Keratinocyte (primary cell): ENCODE measurements at regions not wholly inside any gene's neighbourhood (a gene's known extent, or its start where the extent isn't known, plus 50 kb on each side); places are given as distances from the start of the nearest gene placed in this dataset.

Source experiments
- DNase-seq: peaks from one replicate; pipeline ENCODE4 v3.0.0-alpha.2; 2011; ENCODE audit warnings: low read depth, missing footprints, low spot score
- FAIRE-seq: peaks from 2 replicates; lab custom pipeline; 2011; peaks lifted over from hg19 to GRCh38; lab: Jason Lieb, UNC
- H2AFZ ChIP-seq: 2 replicates; pipeline ENCODE4 v1.6.0; 2012; ENCODE audit warnings: low read length, control low read depth, inconsistent platforms; ENCODE audit not compliant: control insufficient read depth
- H3K27ac ChIP-seq: 2 replicates; pipeline ENCODE4 v1.5.1; 2011; ENCODE audit warnings: low read length; ENCODE audit not compliant: control insufficient read depth, insufficient read depth
- H3K27me3 ChIP-seq: 3 replicates; pipeline ENCODE4 v1.6.0; 2011; ENCODE audit warnings: low read length; ENCODE audit not compliant: control insufficient read depth, insufficient read depth; ENCODE audit errors: extremely low read depth
- H3K36me3 ChIP-seq, 2 experiments: 2 replicates in 1 of 2; 3 replicates in 1 of 2; pipeline ENCODE4 v1.5.1; 2011; ENCODE audit warnings: low read length in 2 of 2, mild to moderate bottlenecking in 1 of 2; ENCODE audit not compliant: control insufficient read depth in 2 of 2, insufficient read depth in 2 of 2; ENCODE audit errors: extremely low read depth in 1 of 2
- H3K4me1 ChIP-seq: 3 replicates; pipeline ENCODE4 v1.5.1; 2011; ENCODE audit warnings: low read length; ENCODE audit not compliant: control insufficient read depth, insufficient read depth; ENCODE audit errors: extremely low read depth
- H3K4me2 ChIP-seq: 3 replicates; pipeline ENCODE4 v1.6.0; 2011; ENCODE audit warnings: low read depth, low read length; ENCODE audit not compliant: control insufficient read depth, insufficient read depth; ENCODE audit errors: extremely low read depth
- H3K4me3 ChIP-seq, 3 experiments: fragments of 200-600 bp in 1 of 3; sonication (generic) in 1 of 3; 2 replicates in 2 of 3; 3 replicates in 1 of 3; pipeline ENCODE4 v1.5.1; 2011 to 2016; ENCODE audit warnings: low read length in 3 of 3, mild to moderate bottlenecking in 3 of 3, control low read depth in 2 of 3, inconsistent platforms in 1 of 3, low read depth in 1 of 3, mixed read lengths in 1 of 3, mixed run types in 1 of 3, moderate library complexity in 1 of 3; ENCODE audit not compliant: control insufficient read depth in 2 of 3, insufficient read depth in 2 of 3; ENCODE audit errors: extremely low read depth in 1 of 3
- H3K79me2 ChIP-seq: 2 replicates; pipeline ENCODE4 v1.6.0; 2012; ENCODE audit warnings: low read length; ENCODE audit not compliant: control insufficient read depth, insufficient read depth
- H3K9ac ChIP-seq: 3 replicates; pipeline ENCODE4 v1.6.0; 2011; ENCODE audit warnings: low read length; ENCODE audit not compliant: control insufficient read depth, insufficient read depth; ENCODE audit errors: extremely low read depth
- H3K9me1 ChIP-seq: 3 replicates; pipeline ENCODE4 v1.6.0; 2011; ENCODE audit warnings: low read length; ENCODE audit not compliant: control insufficient read depth, insufficient read depth; ENCODE audit errors: extremely low read depth
- H3K9me3 ChIP-seq: 2 replicates; pipeline ENCODE4 v1.5.1; 2012; ENCODE audit warnings: low read depth, low read length; ENCODE audit not compliant: control insufficient read depth
- H4K20me1 ChIP-seq: 3 replicates; pipeline ENCODE4 v1.6.0; 2011; ENCODE audit warnings: low read length; ENCODE audit not compliant: control insufficient read depth, insufficient read depth; ENCODE audit errors: extremely low read depth
- CTCF ChIP-seq, 3 experiments: IDR thresholded peaks in 1 of 3; conservative IDR thresholded peaks in 1 of 3; optimal IDR thresholded peaks in 1 of 3; 2 replicates in 2 of 3; 3 replicates in 1 of 3; pipeline versions ENCODE3 to v1.5.1; 2011; ENCODE audit warnings: low read length in 3 of 3, mild to moderate bottlenecking in 3 of 3, moderate library complexity in 2 of 3, control low read depth in 1 of 3, inconsistent platforms in 1 of 3; ENCODE audit not compliant: insufficient read depth in 2 of 3; ENCODE audit errors: extremely low read depth in 1 of 3
- EZH2 ChIP-seq: IDR thresholded peaks from one replicate; pipeline ENCODE4 v1.6.1; 2012; ENCODE audit warnings: inconsistent platforms, mild to moderate bottlenecking, low read length, moderate library complexity
- dilution Hi-C: fragments of 300-500 bp; cut with MboI; formaldehyde crosslinking; loops from one replicate; pipeline ENCODE4 v1.7.0; 2020; ENCODE audit warnings: low sequenced_read_pairs; ENCODE audit not compliant: extremely low pct_ligation_motif_present

GRCh38 chr11:15622231-15622890 is 507.6 kb downstream of the INSC start:
- Histone ChIP-seq H3K4me1 (no peaks in the 10 kb centered on the region), H4K20me1 (no peaks in the 10 kb centered on the region), H3K4me2 (no peak overlapping the region), H3K9me1 (no peaks in the 10 kb centered on the region), H3K9ac (no peak overlapping the region), H3K9me3 (no peaks in the 10 kb centered on the region), H3K79me2 (no peaks in the 10 kb centered on the region), H3K4me3 (no peak overlapping the region), H3K36me3 (no peaks in the 10 kb centered on the region), H3K27me3 (no peaks in the 10 kb centered on the region), H2AFZ (no peak overlapping the region), H3K27ac (no peak overlapping the region)
- FAIRE-seq (no peak), DNase-seq (no peak)
- dilution Hi-C loops = no loop called here
- TF ChIP-seq EZH2 = no peak
- no peak for TF ChIP-seq CTCF (optimal IDR thresholded peaks at IDR 0.05 in 1 of 3, IDR thresholded peaks at IDR 0.05 in 1 of 3, conservative IDR thresholded peaks at IDR 0.05 in 1 of 3; ENCODE audit: extremely low read depth in 1 of 3, insufficient read depth in 2 of 3, low read length in 3 of 3)

GRCh38 chr11:15624701-15625100 is 510.0 kb downstream of the INSC start:
- FAIRE-seq (no peak), DNase-seq (no peak)
- Histone ChIP-seq H3K79me2 (no peaks in the 10 kb centered on the region), H3K9ac (no peak overlapping the region), H4K20me1 (no peaks in the 10 kb centered on the region), H3K9me1 (no peaks in the 10 kb centered on the region), H3K27ac (no peak overlapping the region), H3K27me3 (no peaks in the 10 kb centered on the region), H3K9me3 (no peaks in the 10 kb centered on the region), H3K4me2 (no peak overlapping the region), H3K4me1 (no peaks in the 10 kb centered on the region), H2AFZ (no peak overlapping the region), H3K36me3 (no peaks in the 10 kb centered on the region), H3K4me3 (no peak overlapping the region)
- dilution Hi-C loops = no loop called here
- TF ChIP-seq EZH2 = no peak
- TF ChIP-seq CTCF (optimal IDR thresholded peaks at IDR 0.05 in 1 of 3, IDR thresholded peaks at IDR 0.05 in 1 of 3, conservative IDR thresholded peaks at IDR 0.05 in 1 of 3; ENCODE audit: extremely low read depth in 1 of 3, insufficient read depth in 2 of 3, low read length in 3 of 3) = no peak
